GM19238 (cell line): ENCODE measurements at regions not wholly inside any gene's neighbourhood (a gene's known extent, or its start where the extent isn't known, plus 50 kb on each side); places are given as distances from the start of the nearest gene placed in this dataset.
"Not testable (repeated sequence)": the region's sequence is repeated elsewhere in the genome, so short reads cannot be mapped to it uniquely, and the experiment has no call there.

ENCODE experiments used
- DNase-seq: peaks from one replicate; pipeline ENCODE4 v3.0.0; 2011; ENCODE audit warnings: low spot score; ENCODE audit not compliant: insufficient read length

- no peak for DNase-seq
Observed at GRCh38 chr12:90229407-90230170, 521.0 kb upstream of the ATP2B1 start.

GRCh38 chr12:90226211-90226610 lies 517.6 kb upstream of the ATP2B1 start:
- no peak for DNase-seq

- DNase-seq, result no peak
Observed at GRCh38 chr12:90216815-90217214, 508.2 kb upstream of the ATP2B1 start.

GRCh38 chr12:90216020-90216552 lies 507.4 kb upstream of the ATP2B1 start:
- DNase-seq, result no peak

GRCh38 chr12:90211017-90211416 lies 502.4 kb upstream of the ATP2B1 start:
- no peak for DNase-seq

- DNase-seq, result no peak
Observed at GRCh38 chr12:90209029-90209428, 500.4 kb upstream of the ATP2B1 start.

- DNase-seq, result not testable (repeated sequence)
Observed at GRCh38 chr12:90208379-90208778, 499.7 kb upstream of the ATP2B1 start.

- DNase-seq, result no peak
Observed at GRCh38 chr12:90207799-90208198, 499.2 kb upstream of the ATP2B1 start.

- no peak for DNase-seq
Observed at GRCh38 chr12:90205165-90205564, 496.5 kb upstream of the ATP2B1 start.

- DNase-seq, result no peak
Observed at GRCh38 chr12:90203556-90203955, 494.9 kb upstream of the ATP2B1 start.

- DNase-seq, result no peak
Observed at GRCh38 chr12:90199006-90199405, 490.4 kb upstream of the ATP2B1 start.

- no peak for DNase-seq
Observed at GRCh38 chr12:90193500-90193899, 484.9 kb upstream of the ATP2B1 start.

- no peak for DNase-seq
Observed at GRCh38 chr12:90188857-90189256, 480.2 kb upstream of the ATP2B1 start.

GRCh38 chr12:90183201-90183600 lies 474.6 kb upstream of the ATP2B1 start:
- DNase-seq, result no peak

GRCh38 chr12:90181216-90181615 lies 472.6 kb upstream of the ATP2B1 start:
- DNase-seq, result no peak

- DNase-seq, result no peak
Observed at GRCh38 chr12:90174956-90175355, 466.3 kb upstream of the ATP2B1 start.

GRCh38 chr12:90174198-90174510 lies 465.5 kb upstream of the ATP2B1 start:
- DNase-seq, result no peak

- no peak for DNase-seq
Observed at GRCh38 chr12:90173499-90174197, 465.0 kb upstream of the ATP2B1 start.

GRCh38 chr12:90172524-90172923 lies 463.9 kb upstream of the ATP2B1 start:
- no peak for DNase-seq

- no peak for DNase-seq
Observed at GRCh38 chr12:90170740-90171139, 462.1 kb upstream of the ATP2B1 start.

GRCh38 chr12:90167518-90168208 lies 459.0 kb upstream of the ATP2B1 start:
- DNase-seq, result no peak

- no peak for DNase-seq
Observed at GRCh38 chr12:90166671-90167070, 458.0 kb upstream of the ATP2B1 start.
